ENCODE measurements at regions not wholly inside any gene's neighbourhood (a gene's known extent, or its start where the extent isn't known, plus 50 kb on each side); places are given as distances from the start of the nearest gene placed in this dataset.
"Not testable (repeated sequence)": the region's sequence is repeated elsewhere in the genome, so short reads cannot be mapped to it uniquely, and the experiment has no call there.

GRCh38 chr6:154621686-154622085, 111.2 kb upstream of the CNKSR3 start:
- no peak overlapping the region for H3K27ac ChIP-seq (ENCODE audit: low read depth, low read length)
- H3K4me2 ChIP-seq (ENCODE audit: low read depth, low read length, poor library complexity, severe bottlenecking) = no peak overlapping the region
- H3F3A ChIP-seq (ENCODE audit: insufficient read depth) = no peaks in the 10 kb centered on the region
- H4K20me1 ChIP-seq (ENCODE audit: low read depth, low read length) = no peaks in the 10 kb centered on the region
- no peaks in the 10 kb centered on the region for H3K9me2 ChIP-seq (replicated peaks; ENCODE audit: insufficient read depth, low read length)
- TF ChIP-seq EZH2phosphoT487 (conservative IDR thresholded peaks at IDR 0.05; ENCODE audit: low read length) = no peak
- TF ChIP-seq CTCF (IDR thresholded peaks at IDR 0.05; ENCODE audit: insufficient read depth, low read length, poor library complexity, severe bottlenecking) = no peak
- no peak overlapping the region for H3K4me3 ChIP-seq (ENCODE audit: insufficient read depth, low read length, poor library complexity, severe bottlenecking)
- H2AFZ ChIP-seq (ENCODE audit: low read depth, low read length, severe bottlenecking) = no peak overlapping the region
- no peaks in the 10 kb centered on the region for H3K36me3 ChIP-seq (ENCODE audit: low read length)
- H3K79me2 ChIP-seq (ENCODE audit: insufficient read depth, low read length) = no peaks in the 10 kb centered on the region
- no peaks in the 10 kb centered on the region for H3K27me3 ChIP-seq (ENCODE audit: low read length)
- no peak overlapping the region for H3K9ac ChIP-seq (ENCODE audit: low read length)
- H3K9me3 ChIP-seq (ENCODE audit: insufficient read depth, low read length) = peaks cover 13% of the 10 kb centered on the region; the same call in 1 of the 2 replicates

GRCh38 chr6:154622618-154623336, 110.4 kb upstream of the SCAF8 start:
- no peaks in the 10 kb centered on the region for H3K9me2 ChIP-seq (replicated peaks; ENCODE audit: insufficient read depth, low read length)

GRCh38 chr6:154623391-154623790, 109.8 kb upstream of the SCAF8 start:
- Histone ChIP-seq H3K27me3 (ENCODE audit: low read length) (no peaks in the 10 kb centered on the region), H3K4me3 (ENCODE audit: insufficient read depth, low read length, poor library complexity, severe bottlenecking) (no peak overlapping the region), H3K4me2 (ENCODE audit: low read depth, low read length, poor library complexity, severe bottlenecking) (no peak overlapping the region), H3K9me3 (ENCODE audit: insufficient read depth, low read length) (peaks cover 13% of the 10 kb centered on the region; the same call in 1 of the 2 replicates), H3K79me2 (ENCODE audit: insufficient read depth, low read length) (no peaks in the 10 kb centered on the region), H3K27ac (ENCODE audit: low read depth, low read length) (no peak overlapping the region), H3F3A (ENCODE audit: insufficient read depth) (no peaks in the 10 kb centered on the region), H3K9ac (ENCODE audit: low read length) (no peak overlapping the region), H3K36me3 (ENCODE audit: low read length) (no peaks in the 10 kb centered on the region), H2AFZ (ENCODE audit: low read depth, low read length, severe bottlenecking) (no peak overlapping the region), H3K9me2 (replicated peaks; ENCODE audit: insufficient read depth, low read length) (no peaks in the 10 kb centered on the region), H4K20me1 (ENCODE audit: low read depth, low read length) (no peaks in the 10 kb centered on the region)
- TF ChIP-seq EZH2phosphoT487 (conservative IDR thresholded peaks at IDR 0.05; ENCODE audit: low read length) (no peak), CTCF (IDR thresholded peaks at IDR 0.05; ENCODE audit: insufficient read depth, low read length, poor library complexity, severe bottlenecking) (no peak)

More at GRCh38 chr6:154622618-154623336, 110.4 kb upstream of the SCAF8 start:
- Histone ChIP-seq H3K4me3 (ENCODE audit: insufficient read depth, low read length, poor library complexity, severe bottlenecking) (no peak overlapping the region), H2AFZ (ENCODE audit: low read depth, low read length, severe bottlenecking) (no peak overlapping the region), H3K36me3 (ENCODE audit: low read length) (no peaks in the 10 kb centered on the region), H3K27ac (ENCODE audit: low read depth, low read length) (no peak overlapping the region), H3K9me3 (ENCODE audit: insufficient read depth, low read length) (peaks cover 13% of the 10 kb centered on the region; the same call in 1 of the 2 replicates), H3K4me2 (ENCODE audit: low read depth, low read length, poor library complexity, severe bottlenecking) (no peak overlapping the region), H3K9ac (ENCODE audit: low read length) (no peak overlapping the region), H3K79me2 (ENCODE audit: insufficient read depth, low read length) (no peaks in the 10 kb centered on the region), H3F3A (ENCODE audit: insufficient read depth) (no peaks in the 10 kb centered on the region), H3K27me3 (ENCODE audit: low read length) (no peaks in the 10 kb centered on the region), H4K20me1 (ENCODE audit: low read depth, low read length) (no peaks in the 10 kb centered on the region)
- no peak for TF ChIP-seq EZH2phosphoT487 (conservative IDR thresholded peaks at IDR 0.05; ENCODE audit: low read length)

- H3K79me2 ChIP-seq (ENCODE audit: insufficient read depth, low read length) = no peaks in the 10 kb centered on the region
- no peak overlapping the region for H3K4me3 ChIP-seq (ENCODE audit: insufficient read depth, low read length, poor library complexity, severe bottlenecking)
- H4K20me1 ChIP-seq (ENCODE audit: low read depth, low read length) = no peaks in the 10 kb centered on the region
- H2AFZ ChIP-seq (ENCODE audit: low read depth, low read length, severe bottlenecking) = no peak overlapping the region
- H3K4me2 ChIP-seq (ENCODE audit: low read depth, low read length, poor library complexity, severe bottlenecking) = no peak overlapping the region
- H3K27me3 ChIP-seq (ENCODE audit: low read length) = no peaks in the 10 kb centered on the region
- H3K27ac ChIP-seq (ENCODE audit: low read depth, low read length) = no peak overlapping the region
- no peaks in the 10 kb centered on the region for H3F3A ChIP-seq (ENCODE audit: insufficient read depth)
- no peak overlapping the region for H3K9ac ChIP-seq (ENCODE audit: low read length)
- TF ChIP-seq CTCF (IDR thresholded peaks at IDR 0.05; ENCODE audit: insufficient read depth, low read length, poor library complexity, severe bottlenecking) (no peak), EZH2phosphoT487 (conservative IDR thresholded peaks at IDR 0.05; ENCODE audit: low read length) (no peak)
- no peaks in the 10 kb centered on the region for H3K9me2 ChIP-seq (replicated peaks; ENCODE audit: insufficient read depth, low read length)
- H3K36me3 ChIP-seq (ENCODE audit: low read length) = no peaks in the 10 kb centered on the region
- H3K9me3 ChIP-seq (ENCODE audit: insufficient read depth, low read length) = peaks cover 13% of the 10 kb centered on the region; the same call in 1 of the 2 replicates
These were observed 109.1 kb upstream of the SCAF8 start for GRCh38 chr6:154624038-154624599.

- not testable (repeated sequence) for H2AFZ ChIP-seq (ENCODE audit: low read depth, low read length, severe bottlenecking)
These were observed 108.5 kb upstream of the SCAF8 start for GRCh38 chr6:154624727-154625126.

More at GRCh38 chr6:154624727-154625126, 108.5 kb upstream of the SCAF8 start:
- H3F3A ChIP-seq (ENCODE audit: insufficient read depth); H3K9ac ChIP-seq (ENCODE audit: low read length); H3K9me2 ChIP-seq (replicated peaks; ENCODE audit: insufficient read depth, low read length); H4K20me1 ChIP-seq (ENCODE audit: low read depth, low read length); H3K27me3 ChIP-seq (ENCODE audit: low read length); H3K27ac ChIP-seq (ENCODE audit: low read depth, low read length); H3K4me3 ChIP-seq (ENCODE audit: insufficient read depth, low read length, poor library complexity, severe bottlenecking); H3K36me3 ChIP-seq (ENCODE audit: low read length); H3K79me2 ChIP-seq (ENCODE audit: insufficient read depth, low read length); H3K4me2 ChIP-seq (ENCODE audit: low read depth, low read length, poor library complexity, severe bottlenecking): not testable (repeated sequence)
- peaks cover 13% of the 10 kb centered on the region; the same call in 1 of the 2 replicates for H3K9me3 ChIP-seq (ENCODE audit: insufficient read depth, low read length)
